ENCODE measurements at regions not wholly inside any gene's neighbourhood (a gene's known extent, or its start where the extent isn't known, plus 50 kb on each side); places are given as distances from the start of the nearest gene placed in this dataset.

GRCh38 chr13:106690779-106691178 lies 122.8 kb upstream of the ARGLU1 start:
- Histone ChIP-seq H3K36me3 (no peaks in the 10 kb centered on the region), H3K27ac (peak overlapping the region; percentile 4 to 57 (median 30)), H3K4me1 (no peaks in the 10 kb centered on the region), H3K4me3 (no peak overlapping the region), H3K27me3 (no peaks in the 10 kb centered on the region), H3K9me3 (no peaks in the 10 kb centered on the region)
- DNase-seq: peak in 1 of 3 donors; percentile 40
- intact Hi-C loops (cut with DNase I): no loop called here
- TF ChIP-seq POLR2A (IDR thresholded peaks at IDR 0.05) (no peak), CTCF (IDR thresholded peaks at IDR 0.05) (no peak)
- ATAC-seq: peak; percentile 83 to 95 (median 92)
- 25% methylated on average over 6 of the region's 6 CpGs for WGBS (ENCODE audit: insufficient coverage, low coverage, low lambda C conversion rate, missing lambda C conversion rate)

GRCh38 chr13:106689906-106690305 lies 122.0 kb upstream of the ARGLU1 start:
- Histone ChIP-seq H3K4me1 (no peaks in the 10 kb centered on the region), H3K4me3 (no peak overlapping the region), H3K9me3 (no peaks in the 10 kb centered on the region), H3K27me3 (no peaks in the 10 kb centered on the region), H3K27ac (peak overlapping the region in 2 of 3 donors; percentile 30 to 57), H3K36me3 (no peaks in the 10 kb centered on the region)
- 67% methylated on average over 1 of the region's 1 CpG for WGBS (ENCODE audit: insufficient coverage, low coverage, low lambda C conversion rate, missing lambda C conversion rate)
- no peak for TF ChIP-seq CTCF (IDR thresholded peaks at IDR 0.05)
- TF ChIP-seq POLR2A (IDR thresholded peaks at IDR 0.05): no peak
- ATAC-seq (no peak), DNase-seq (no peak)
- intact Hi-C loops (cut with DNase I): no loop called here

GRCh38 chr13:106688940-106689339 lies 121.0 kb upstream of the ARGLU1 start:
- 39% methylated on average over 1 of the region's 1 CpG for WGBS (ENCODE audit: insufficient coverage, low coverage, low lambda C conversion rate, missing lambda C conversion rate)
- ATAC-seq: no peak

GRCh38 chr13:106686163-106686562 lies 118.2 kb upstream of the ARGLU1 start:
- WGBS (ENCODE audit: insufficient coverage, low coverage, low lambda C conversion rate, missing lambda C conversion rate): 45% methylated on average over 3 of the region's 3 CpGs
- Histone ChIP-seq H3K36me3 (no peaks in the 10 kb centered on the region), H3K9me3 (no peaks in the 10 kb centered on the region), H3K4me3 (no peak overlapping the region), H3K27ac (peak overlapping the region in 1 of 3 donors; percentile 26), H3K27me3 (no peaks in the 10 kb centered on the region), H3K4me1 (peaks cover 0 to 3% (median 0%) of the 10 kb centered on the region in 4 donors)
- intact Hi-C loops (cut with DNase I): no loop called here
- peak in 2 of 4 donors; percentile 19 to 28 for ATAC-seq
- no peak for TF ChIP-seq CTCF (IDR thresholded peaks at IDR 0.05)
- TF ChIP-seq POLR2A (IDR thresholded peaks at IDR 0.05): no peak
- DNase-seq: no peak

More at GRCh38 chr13:106688940-106689339, 121.0 kb upstream of the ARGLU1 start:
- TF ChIP-seq POLR2A (IDR thresholded peaks at IDR 0.05): no peak
- no peak for TF ChIP-seq CTCF (IDR thresholded peaks at IDR 0.05)
- no peaks in the 10 kb centered on the region for H3K4me1 ChIP-seq
- DNase-seq: no peak
- H3K36me3 ChIP-seq: no peaks in the 10 kb centered on the region
- H3K4me3 ChIP-seq: no peak overlapping the region
- no peaks in the 10 kb centered on the region for H3K27me3 ChIP-seq
- intact Hi-C loops (cut with DNase I): no loop called here
- no peak overlapping the region for H3K27ac ChIP-seq
- no peaks in the 10 kb centered on the region for H3K9me3 ChIP-seq

- intact Hi-C loops (cut with DNase I): no loop called here
- ATAC-seq: no peak
- H3K4me1 ChIP-seq: peaks cover 0 to 3% (median 0%) of the 10 kb centered on the region in 4 donors
- WGBS (ENCODE audit: insufficient coverage, low coverage, low lambda C conversion rate, missing lambda C conversion rate): 48% methylated on average over 6 of the region's 6 CpGs
- H3K4me3 ChIP-seq: no peak overlapping the region
- no peaks in the 10 kb centered on the region for H3K27me3 ChIP-seq
- no peaks in the 10 kb centered on the region for H3K9me3 ChIP-seq
- no peaks in the 10 kb centered on the region for H3K36me3 ChIP-seq
- no peak for TF ChIP-seq CTCF (IDR thresholded peaks at IDR 0.05)
- TF ChIP-seq POLR2A (IDR thresholded peaks at IDR 0.05): no peak
- no peak overlapping the region for H3K27ac ChIP-seq
- DNase-seq: no peak
Observed at GRCh38 chr13:106685143-106685542, 117.2 kb upstream of the ARGLU1 start.
